Stimulated activated naive CD8-positive, alpha-beta T cell treated with anti-CD3 and anti-CD28 coated beads, Interleukin-15, amount 100 ng/mL, for 72 hours (primary cell): ENCODE measurements at regions not wholly inside any gene's neighbourhood (a gene's known extent, or its start where the extent isn't known, plus 50 kb on each side); places are given as distances from the start of the nearest gene placed in this dataset.
A peak's percentile ranks its signal among the peaks of the same experiment; 100 is the strongest.

ENCODE experiments used
- ATAC-seq: fragments of 150-1000 bp; cut with Tn5 transposase; 2 replicates; pipeline ENCODE4 v1.10.0; 2021; ENCODE audit warnings: mild to moderate bottlenecking, moderate library complexity
- DNase-seq, 2 donors: peaks; one replicate each; pipeline ENCODE4 v3.0.0; 2021 to 2022
- H3K27ac Mint-ChIP-seq, 2 donors: one replicate each; pipeline ENCODE4 v1.8.0; 2022; ENCODE audit warnings: mild to moderate bottlenecking in 2 of 2, mixed read lengths in 2 of 2, moderate library complexity in 2 of 2
- H3K27me3 Mint-ChIP-seq: one replicate; pipeline ENCODE4 v1.8.0; 2022; ENCODE audit warnings: mixed read lengths
- H3K4me1 Mint-ChIP-seq: one replicate; pipeline ENCODE4 v1.8.0; 2022; ENCODE audit warnings: mild to moderate bottlenecking, mixed read lengths
- H3K4me3 Mint-ChIP-seq, 2 donors: one replicate each; pipeline ENCODE4 v1.8.0; 2022; ENCODE audit warnings: mild to moderate bottlenecking in 2 of 2, mixed read lengths in 2 of 2, moderate library complexity in 1 of 2
- H3K9me3 Mint-ChIP-seq, 2 donors: one replicate each; pipeline ENCODE4 v1.8.0; 2022; ENCODE audit warnings: mixed read lengths in 2 of 2

DNA sequence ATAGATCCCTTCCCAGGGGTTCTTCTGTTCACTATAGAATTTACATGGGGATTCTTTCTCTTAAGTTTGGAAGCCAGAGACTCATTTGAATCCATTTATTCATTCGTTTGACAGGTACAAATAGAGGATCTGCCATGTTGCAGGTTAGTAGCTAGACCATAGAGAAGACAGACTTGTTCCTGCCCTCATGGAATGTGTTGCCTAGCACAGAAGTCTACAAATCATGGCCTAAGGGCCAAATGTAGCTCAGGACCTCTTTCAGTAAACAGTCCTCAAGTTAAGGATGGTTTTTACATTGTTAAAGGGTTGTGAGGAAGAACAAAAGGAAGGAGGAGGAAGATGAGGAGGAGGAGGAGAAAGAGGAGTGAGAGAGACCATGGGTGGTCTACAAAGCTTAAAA lies 114.7 kb upstream of the SLC44A1 start:
- no peak for DNase-seq
- Mint-ChIP-seq H3K27ac (peak overlapping the region in 1 of 2 donors; percentile 79), H3K4me3 (no peak overlapping the region), H3K9me3 (no peaks in the 10 kb centered on the region), H3K27me3 (no peaks in the 10 kb centered on the region), H3K4me1 (peaks cover 33% of the 10 kb centered on the region)
- ATAC-seq, result no peak

DNA sequence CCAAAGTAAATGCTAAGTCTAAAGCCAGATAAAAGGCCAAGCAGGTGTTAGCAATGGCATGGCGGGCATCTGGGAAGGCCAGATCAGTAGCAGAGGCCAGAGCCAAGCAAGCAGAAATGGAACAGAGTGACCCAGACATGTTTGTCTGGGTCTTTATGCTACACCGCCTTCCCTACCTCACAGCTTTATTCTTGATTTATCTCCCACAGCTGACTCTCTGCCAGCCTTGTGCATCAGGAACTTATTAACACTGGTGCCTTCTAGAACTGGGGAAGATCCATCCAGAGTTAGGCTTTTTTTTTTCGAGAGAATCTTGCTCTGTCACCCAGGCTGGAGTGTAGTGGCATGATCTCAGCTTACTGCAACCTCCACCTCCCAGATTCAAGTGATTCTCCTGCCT lies 112.5 kb upstream of the SLC44A1 start:
- no peaks in the 10 kb centered on the region for H3K27me3 Mint-ChIP-seq
- DNase-seq (no peak), ATAC-seq (no peak)
- H3K4me3 Mint-ChIP-seq, result no peak overlapping the region
- no peaks in the 10 kb centered on the region for H3K9me3 Mint-ChIP-seq
- peaks cover 22% of the 10 kb centered on the region for H3K4me1 Mint-ChIP-seq
- no peak overlapping the region for H3K27ac Mint-ChIP-seq

DNA sequence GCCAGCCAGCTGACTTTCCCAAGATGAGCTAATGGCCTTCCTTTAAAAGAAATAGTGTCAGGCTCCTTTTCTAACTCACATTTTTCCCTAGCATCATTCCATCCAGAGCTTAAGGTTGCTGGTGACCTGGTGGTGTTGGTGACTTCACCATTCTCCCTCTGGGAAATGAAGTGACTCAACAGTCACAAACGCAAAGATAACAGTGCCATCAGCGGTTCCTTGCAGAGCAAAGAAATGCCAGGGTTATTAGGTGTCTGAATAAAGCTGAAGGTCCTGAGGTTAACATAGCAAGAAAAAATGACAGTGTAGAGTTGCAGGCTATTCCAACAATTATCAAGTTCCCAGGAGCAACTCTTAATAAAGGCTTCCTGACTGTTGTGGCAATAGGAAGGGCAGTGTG lies 111.8 kb upstream of the SLC44A1 start:
- ATAC-seq (no peak), DNase-seq (no peak)
- Mint-ChIP-seq H3K27ac (no peak overlapping the region), H3K9me3 (no peaks in the 10 kb centered on the region), H3K27me3 (no peaks in the 10 kb centered on the region), H3K4me3 (no peak overlapping the region), H3K4me1 (peaks cover 16% of the 10 kb centered on the region)

DNA sequence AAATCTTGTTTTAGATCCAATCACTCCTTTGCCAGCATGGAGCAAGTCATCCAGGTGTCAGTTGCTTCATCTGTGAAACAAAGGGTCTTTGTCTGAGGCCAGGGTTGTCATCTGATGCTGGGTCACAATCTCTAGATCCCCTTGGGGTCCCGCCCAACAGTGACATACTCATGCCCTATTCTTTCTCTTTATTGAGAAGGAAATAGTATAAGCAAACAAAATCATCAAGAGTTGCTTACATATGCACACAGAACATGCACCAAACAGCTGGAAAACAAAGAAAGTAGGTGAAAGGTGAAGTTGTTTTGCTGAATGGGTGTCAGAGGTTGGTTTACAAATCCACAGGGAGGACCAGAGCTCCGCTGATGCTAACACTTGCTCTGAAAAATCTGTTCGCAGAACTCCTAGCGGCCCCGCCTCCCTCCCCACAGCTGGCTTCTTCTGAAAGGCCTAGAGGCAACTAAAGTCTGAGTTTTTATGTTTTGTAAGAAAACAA lies 106.1 kb upstream of the SLC44A1 start:
- peaks cover 14% of the 10 kb centered on the region for H3K4me1 Mint-ChIP-seq
- H3K9me3 Mint-ChIP-seq, result no peaks in the 10 kb centered on the region

DNA sequence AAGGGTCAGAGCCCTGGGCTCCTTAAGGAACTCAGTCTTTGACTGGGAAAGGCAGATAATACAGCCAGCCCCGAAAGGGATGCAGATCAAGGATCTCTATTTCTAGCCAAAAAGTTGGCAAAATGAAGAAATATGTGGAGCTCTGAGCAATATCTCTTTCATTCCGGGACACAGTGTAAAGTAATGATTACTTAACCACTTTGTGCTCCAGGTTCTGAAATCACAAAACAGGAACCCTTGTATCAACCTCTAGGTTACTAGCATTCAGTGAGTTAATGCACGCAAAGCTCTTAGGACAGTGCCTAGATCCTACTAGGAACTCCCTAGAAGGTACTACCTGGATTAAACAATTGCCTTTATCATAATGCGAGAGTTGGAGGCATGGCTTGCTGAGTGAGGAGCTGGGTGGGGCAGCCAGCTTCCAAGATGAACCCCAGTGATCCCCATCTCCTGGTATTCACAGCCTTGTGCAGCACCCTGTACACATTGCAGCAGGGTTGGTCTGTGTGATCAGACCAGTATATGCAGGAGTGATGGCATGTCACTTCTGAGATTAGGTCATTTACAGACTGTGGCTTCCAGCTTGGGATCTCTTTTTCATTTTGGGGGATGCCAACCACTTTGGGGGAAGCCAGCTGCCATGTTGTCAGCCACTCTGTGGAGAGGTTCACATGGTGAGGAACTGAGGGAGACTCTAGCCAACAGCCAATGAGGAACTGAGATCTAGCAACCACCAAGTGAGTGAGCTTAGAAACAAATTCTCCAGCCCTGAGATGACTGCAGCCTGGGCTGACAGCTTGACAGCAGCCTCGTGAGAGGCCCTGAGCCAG lies 103.1 kb upstream of the SLC44A1 start:
- DNase-seq, result no peak
- no peaks in the 10 kb centered on the region for H3K9me3 Mint-ChIP-seq
- peak; percentile 50 for ATAC-seq
- H3K4me1 Mint-ChIP-seq, result peaks cover 20% of the 10 kb centered on the region
- H3K27me3 Mint-ChIP-seq, result peaks cover 20% of the 10 kb centered on the region
- no peak overlapping the region for H3K4me3 Mint-ChIP-seq
- no peak overlapping the region for H3K27ac Mint-ChIP-seq

More for the DNA sequence above, 106.1 kb upstream of the SLC44A1 start:
- ATAC-seq (no peak), DNase-seq (no peak)
- H3K27me3 Mint-ChIP-seq, result peaks cover 13% of the 10 kb centered on the region
- H3K27ac Mint-ChIP-seq, result peak overlapping the region in 1 of 2 donors; percentile 80
- H3K4me3 Mint-ChIP-seq, result no peak overlapping the region

DNA sequence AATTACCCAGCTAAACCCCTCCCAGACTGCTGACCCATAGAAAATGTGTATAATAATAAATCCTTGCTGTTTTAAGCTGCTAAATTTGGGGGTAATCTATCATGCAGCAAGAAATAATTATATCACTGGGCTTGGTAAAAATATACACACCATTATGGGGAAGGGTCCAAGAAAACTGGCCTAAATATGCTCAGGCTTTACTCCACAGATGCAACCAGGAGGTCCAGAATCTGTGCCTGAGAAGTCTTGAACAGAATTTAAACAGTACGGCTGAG lies 102.5 kb upstream of the SLC44A1 start:
- DNase-seq, result no peak
- Mint-ChIP-seq H3K27me3 (peaks cover 20% of the 10 kb centered on the region), H3K4me1 (peaks cover 20% of the 10 kb centered on the region), H3K27ac (no peak overlapping the region), H3K4me3 (no peak overlapping the region), H3K9me3 (no peaks in the 10 kb centered on the region)
- no peak for ATAC-seq

DNA sequence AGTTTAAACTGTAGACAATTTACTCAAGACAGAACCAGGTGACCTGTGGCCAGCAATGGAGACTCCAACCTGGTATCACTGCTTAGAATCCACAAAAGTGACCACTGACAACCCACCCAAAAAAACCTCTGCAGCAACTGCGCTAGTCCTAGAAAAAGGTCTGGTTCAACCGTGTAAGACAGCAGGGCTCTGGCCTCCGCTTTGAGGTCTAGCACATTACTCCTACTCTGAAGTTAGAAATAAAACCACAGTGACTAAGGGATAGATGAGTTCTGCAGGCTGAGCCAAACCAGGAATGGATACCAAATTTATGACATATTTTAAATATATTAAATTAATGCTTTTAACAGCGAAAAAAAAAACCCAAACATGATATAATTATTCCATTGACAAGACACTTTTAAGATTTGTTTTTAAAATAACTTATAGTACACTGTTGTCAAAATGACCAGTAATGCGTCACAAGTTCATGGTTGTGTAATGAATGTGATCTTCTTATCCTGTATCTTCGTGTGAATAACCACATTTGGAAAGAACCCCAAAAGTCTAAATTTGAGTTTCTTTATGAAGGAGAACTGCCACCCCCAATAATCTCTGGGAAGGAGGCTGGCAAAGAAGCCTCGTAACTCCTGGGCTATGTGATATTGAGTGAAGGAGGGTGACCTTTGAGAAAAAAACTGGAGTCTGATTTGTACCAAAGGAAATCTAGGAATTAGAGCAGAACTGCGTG lies 101.9 kb upstream of the SLC44A1 start:
- ATAC-seq (no peak), DNase-seq (no peak)
- Mint-ChIP-seq H3K4me1 (peaks cover 20% of the 10 kb centered on the region), H3K4me3 (no peak overlapping the region), H3K27me3 (peaks cover 20% of the 10 kb centered on the region), H3K9me3 (no peaks in the 10 kb centered on the region), H3K27ac (no peak overlapping the region)

DNA sequence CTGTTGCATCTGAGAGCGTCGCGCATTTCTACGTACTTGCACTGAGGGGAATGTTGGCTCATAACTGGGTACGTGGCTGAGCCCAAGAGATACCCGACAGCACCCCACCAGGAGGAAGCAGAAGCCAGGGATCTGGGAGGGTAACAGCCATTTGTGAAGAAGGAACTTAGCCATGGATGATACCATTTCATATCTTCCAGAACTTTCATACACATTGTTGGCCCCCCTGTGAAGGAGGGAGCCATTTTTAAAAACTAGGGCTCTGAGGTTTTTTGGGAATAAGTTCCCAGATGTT lies 101.4 kb upstream of the SLC44A1 start:
- peaks cover 20% of the 10 kb centered on the region for H3K4me1 Mint-ChIP-seq
- no peak for DNase-seq
- no peak for ATAC-seq
- H3K27ac Mint-ChIP-seq, result no peak overlapping the region
- H3K27me3 Mint-ChIP-seq, result peaks cover 20% of the 10 kb centered on the region
- no peaks in the 10 kb centered on the region for H3K9me3 Mint-ChIP-seq
- no peak overlapping the region for H3K4me3 Mint-ChIP-seq

DNA sequence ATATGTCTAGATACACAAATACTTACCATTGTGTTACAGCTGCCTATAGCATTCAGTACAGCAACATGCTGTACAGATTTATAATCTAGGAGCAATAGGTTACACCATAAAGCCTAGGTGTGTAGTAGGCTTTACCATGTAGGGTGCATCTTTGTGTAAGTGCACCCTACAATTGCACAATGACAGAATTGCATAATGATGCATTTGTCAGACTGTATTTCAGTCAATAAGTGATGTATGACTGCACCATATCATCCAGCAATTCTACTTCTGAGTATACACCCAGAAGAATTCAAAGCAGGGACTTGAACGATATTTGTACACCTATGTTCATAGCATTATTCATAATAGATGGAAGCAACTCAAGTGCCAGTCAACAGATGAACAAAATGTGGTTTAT lies 100.4 kb upstream of the SLC44A1 start:
- DNase-seq (no peak), ATAC-seq (no peak)
- Mint-ChIP-seq H3K27me3 (peaks cover 20% of the 10 kb centered on the region), H3K4me3 (no peak overlapping the region), H3K4me1 (peaks cover 11% of the 10 kb centered on the region), H3K9me3 (no peaks in the 10 kb centered on the region), H3K27ac (no peak overlapping the region)

DNA sequence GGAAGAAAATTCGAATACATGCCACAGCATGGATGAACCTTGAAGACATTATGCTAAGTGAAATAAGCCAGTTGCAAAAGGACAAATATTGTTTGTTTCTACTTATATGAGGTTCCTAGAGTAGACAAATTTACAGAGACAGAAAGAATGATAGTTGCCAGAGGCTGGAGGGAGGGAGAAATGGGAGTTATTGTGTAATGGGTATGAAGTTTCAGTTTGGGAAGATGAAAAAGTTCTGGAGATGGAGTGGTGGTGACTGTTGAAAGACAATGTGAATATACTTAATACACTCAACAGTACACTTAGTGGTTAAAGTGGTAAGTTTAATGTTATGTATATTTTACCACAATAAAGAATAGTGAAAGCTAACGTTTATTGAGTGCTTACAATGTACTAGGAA lies 99.6 kb upstream of the SLC44A1 start:
- peaks cover 6% of the 10 kb centered on the region for H3K4me1 Mint-ChIP-seq
- H3K27me3 Mint-ChIP-seq, result peaks cover 20% of the 10 kb centered on the region

DNA sequence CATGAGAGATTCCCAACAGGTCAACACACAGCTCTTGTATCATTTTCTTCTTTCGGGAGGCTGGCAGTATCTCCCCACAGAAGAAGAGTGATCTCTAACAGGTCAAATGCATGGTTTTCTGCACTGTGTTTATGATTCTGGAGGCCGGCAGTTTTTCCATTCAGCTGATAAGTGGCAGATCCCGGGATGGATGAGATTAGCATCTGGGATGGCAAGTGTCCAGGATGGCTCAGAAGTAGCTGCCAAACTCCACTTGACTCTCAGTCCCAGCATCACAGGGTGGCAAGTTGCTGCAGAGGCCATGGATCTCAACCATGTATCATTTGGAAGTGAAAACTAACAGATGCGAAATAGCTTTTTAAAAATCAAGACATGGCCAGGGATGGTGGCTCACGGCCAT lies 97.8 kb upstream of the SLC44A1 start:
- DNase-seq (no peak), ATAC-seq (no peak)
- Mint-ChIP-seq H3K4me1 (peaks cover 14% of the 10 kb centered on the region), H3K4me3 (no peak overlapping the region), H3K9me3 (no peaks in the 10 kb centered on the region), H3K27me3 (peaks cover 16% of the 10 kb centered on the region), H3K27ac (peak overlapping the region in 1 of 2 donors; percentile 85)

More for the DNA sequence above, 99.6 kb upstream of the SLC44A1 start:
- no peaks in the 10 kb centered on the region for H3K9me3 Mint-ChIP-seq
- no peak overlapping the region for H3K27ac Mint-ChIP-seq
- DNase-seq, result no peak
- no peak overlapping the region for H3K4me3 Mint-ChIP-seq
- ATAC-seq, result no peak

DNA sequence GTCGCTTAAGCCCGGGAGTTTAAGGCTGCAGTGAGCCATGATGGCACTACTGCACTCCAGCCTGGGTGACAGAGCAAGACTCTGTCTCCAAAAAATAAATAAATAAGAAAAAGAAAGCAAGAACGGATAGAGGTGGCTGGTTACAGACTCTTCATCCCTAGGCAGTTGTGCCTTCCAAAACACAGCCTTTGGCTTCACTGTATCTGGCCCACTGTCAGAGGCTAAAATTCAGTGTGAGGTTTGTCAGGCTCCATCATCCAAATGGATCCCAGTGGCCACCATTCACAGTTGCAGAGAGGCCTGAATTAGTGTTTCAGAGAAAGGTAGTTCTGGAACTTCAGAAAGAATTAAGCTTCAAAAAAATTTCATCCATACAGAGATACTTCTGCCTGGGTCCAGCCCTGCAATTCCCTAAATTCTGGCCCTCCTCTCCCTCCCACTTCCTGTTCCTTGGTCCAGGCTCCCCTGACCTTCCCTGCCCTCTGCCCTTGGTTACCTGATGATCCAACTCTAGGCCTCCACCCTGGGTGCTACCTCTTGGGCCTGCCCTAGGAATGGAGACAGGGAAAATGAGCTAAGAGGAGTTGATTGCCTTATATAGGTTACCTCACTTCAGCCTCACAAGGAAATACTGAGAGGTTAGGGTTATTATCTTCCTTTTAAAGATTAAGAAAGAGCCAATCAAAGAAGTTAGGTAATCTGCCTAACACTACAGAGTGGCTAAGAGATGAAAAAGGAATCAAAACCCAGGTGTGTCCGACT lies 97.2 kb upstream of the SLC44A1 start:
- ATAC-seq (no peak), DNase-seq (no peak)
- Mint-ChIP-seq H3K4me3 (no peak overlapping the region), H3K27ac (peak overlapping the region in 1 of 2 donors; percentile 85), H3K9me3 (no peaks in the 10 kb centered on the region), H3K4me1 (peaks cover 14% of the 10 kb centered on the region), H3K27me3 (peaks cover 12% of the 10 kb centered on the region)

DNA sequence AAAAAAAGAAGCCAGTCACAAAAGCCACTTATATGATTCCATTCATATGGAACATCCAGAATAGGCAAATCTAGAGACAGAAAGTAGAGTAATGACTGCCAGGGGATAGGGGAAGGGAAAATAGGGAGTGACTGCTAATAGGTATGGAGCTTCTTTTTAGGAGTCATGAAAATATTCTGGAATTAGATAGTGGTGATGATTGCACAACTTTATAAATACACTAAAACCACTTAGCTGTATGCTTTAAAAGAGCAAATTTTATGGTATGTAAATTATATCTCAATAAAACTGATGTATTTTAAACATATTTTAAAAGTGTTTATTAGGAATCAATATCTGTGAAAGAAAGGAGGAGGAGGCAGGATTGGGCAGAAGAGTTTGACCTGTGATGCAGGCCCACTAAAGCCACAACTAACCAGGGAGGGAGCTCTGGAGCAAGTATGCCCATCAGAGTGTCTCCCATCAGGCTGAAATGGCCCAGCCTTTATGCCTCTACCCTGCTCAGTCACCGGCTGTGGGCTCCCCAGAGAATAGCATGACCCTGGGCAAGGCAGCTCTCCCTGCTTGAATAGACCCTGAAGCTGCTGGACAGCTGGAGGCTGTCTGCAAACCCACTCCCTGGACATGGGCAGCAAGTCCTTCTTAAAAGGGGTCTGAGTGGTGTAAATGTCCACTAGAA lies 96.0 kb upstream of the SLC44A1 start:
- peaks cover 14% of the 10 kb centered on the region for H3K4me1 Mint-ChIP-seq
- H3K4me3 Mint-ChIP-seq, result no peak overlapping the region
- DNase-seq, result no peak
- H3K27ac Mint-ChIP-seq, result peak overlapping the region in 1 of 2 donors; percentile 28
- peaks cover 5% of the 10 kb centered on the region for H3K27me3 Mint-ChIP-seq
- no peak for ATAC-seq
- no peaks in the 10 kb centered on the region for H3K9me3 Mint-ChIP-seq

DNA sequence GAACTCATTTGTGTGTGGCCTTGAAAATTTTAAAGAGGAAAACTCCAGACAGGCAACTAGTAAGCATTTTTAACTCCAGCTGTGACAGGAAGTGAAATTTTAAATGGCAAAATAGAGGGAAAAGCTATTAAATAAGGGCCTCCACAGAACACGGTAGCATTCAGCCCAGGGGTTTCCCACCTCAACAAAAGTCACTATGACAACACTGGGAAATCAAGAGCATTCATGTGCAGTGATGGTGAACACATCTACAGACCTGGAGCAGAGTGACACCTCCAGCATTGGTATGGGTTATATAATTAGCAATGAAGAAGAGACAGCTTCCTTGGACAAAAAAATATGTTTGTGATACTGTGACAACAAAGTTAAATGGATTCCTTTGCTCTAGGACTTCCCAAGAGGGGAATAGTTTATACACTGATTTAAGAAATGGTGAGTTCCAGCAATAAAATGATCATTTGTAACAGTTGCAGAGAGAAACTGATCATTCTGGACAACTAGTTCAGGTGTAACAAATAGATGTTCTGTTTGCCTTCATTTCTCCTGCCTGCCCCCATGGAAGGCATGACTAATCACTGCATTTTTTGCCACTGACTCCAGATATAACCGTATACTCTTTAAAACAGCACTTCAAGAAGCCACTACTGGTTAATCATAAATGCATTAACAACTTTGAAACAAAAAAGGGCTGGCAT lies 93.3 kb upstream of the SLC44A1 start:
- peaks cover 8% of the 10 kb centered on the region for H3K4me1 Mint-ChIP-seq
- no peaks in the 10 kb centered on the region for H3K27me3 Mint-ChIP-seq
- no peak overlapping the region for H3K27ac Mint-ChIP-seq
- no peak for ATAC-seq
- DNase-seq, result no peak
- H3K9me3 Mint-ChIP-seq, result no peaks in the 10 kb centered on the region
- no peak overlapping the region for H3K4me3 Mint-ChIP-seq

DNA sequence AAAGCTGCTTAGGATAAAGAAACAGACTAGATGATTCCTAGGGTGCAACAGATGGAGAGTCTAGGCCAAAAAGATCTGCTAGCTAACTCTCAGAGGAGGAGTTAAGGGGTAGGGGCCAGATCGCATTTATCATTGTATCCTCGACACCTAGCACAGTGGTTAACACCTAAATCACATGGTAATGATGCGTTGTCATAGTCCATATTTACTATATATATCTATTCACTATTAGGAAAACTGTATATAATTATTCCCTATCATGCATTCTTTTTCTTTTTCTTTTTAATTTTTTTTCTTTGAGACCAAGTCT lies 92.8 kb upstream of the SLC44A1 start:
- Mint-ChIP-seq H3K9me3 (no peaks in the 10 kb centered on the region), H3K4me1 (peaks cover 8% of the 10 kb centered on the region), H3K27me3 (no peaks in the 10 kb centered on the region), H3K4me3 (no peak overlapping the region), H3K27ac (no peak overlapping the region)
- ATAC-seq (no peak), DNase-seq (no peak)
